Lower leg skin (tissue), 3 donors: ENCODE measurements at regions not wholly inside any gene's neighbourhood (a gene's known extent, or its start where the extent isn't known, plus 50 kb on each side); places are given as distances from the start of the nearest gene placed in this dataset.

Experiments
- POLR2A ChIP-seq, 2 donors: fragments of 450-650 bp; IDR thresholded peaks; one replicate each; pipeline ENCODE4 v1.6.1; 2016 to 2017; ENCODE audit warnings: antibody characterized with exemption in 2 of 2, mild to moderate bottlenecking in 1 of 2, moderate library complexity in 1 of 2
- TF ChIP-seq, protein P1 (sequence below), 3 donors: fragments of 450-650 bp; IDR thresholded peaks; one replicate each; pipeline ENCODE4 v1.5.1; 2016; ENCODE audit warnings: antibody characterized with exemption in 3 of 3, mild to moderate bottlenecking in 3 of 3, moderate library complexity in 2 of 3

GRCh38 chr21:14768042-14768441, 221.9 kb upstream of the SAMSN1 start:
- TF ChIP-seq, protein P1, sequence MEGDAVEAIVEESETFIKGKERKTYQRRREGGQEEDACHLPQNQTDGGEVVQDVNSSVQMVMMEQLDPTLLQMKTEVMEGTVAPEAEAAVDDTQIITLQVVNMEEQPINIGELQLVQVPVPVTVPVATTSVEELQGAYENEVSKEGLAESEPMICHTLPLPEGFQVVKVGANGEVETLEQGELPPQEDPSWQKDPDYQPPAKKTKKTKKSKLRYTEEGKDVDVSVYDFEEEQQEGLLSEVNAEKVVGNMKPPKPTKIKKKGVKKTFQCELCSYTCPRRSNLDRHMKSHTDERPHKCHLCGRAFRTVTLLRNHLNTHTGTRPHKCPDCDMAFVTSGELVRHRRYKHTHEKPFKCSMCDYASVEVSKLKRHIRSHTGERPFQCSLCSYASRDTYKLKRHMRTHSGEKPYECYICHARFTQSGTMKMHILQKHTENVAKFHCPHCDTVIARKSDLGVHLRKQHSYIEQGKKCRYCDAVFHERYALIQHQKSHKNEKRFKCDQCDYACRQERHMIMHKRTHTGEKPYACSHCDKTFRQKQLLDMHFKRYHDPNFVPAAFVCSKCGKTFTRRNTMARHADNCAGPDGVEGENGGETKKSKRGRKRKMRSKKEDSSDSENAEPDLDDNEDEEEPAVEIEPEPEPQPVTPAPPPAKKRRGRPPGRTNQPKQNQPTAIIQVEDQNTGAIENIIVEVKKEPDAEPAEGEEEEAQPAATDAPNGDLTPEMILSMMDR (IDR thresholded peaks at IDR 0.05), result no peak
- no peak for TF ChIP-seq POLR2A (IDR thresholded peaks at IDR 0.05)
